GM21529 (cell line): ENCODE measurements at regions not wholly inside any gene's neighbourhood (a gene's known extent, or its start where the extent isn't known, plus 50 kb on each side); places are given as distances from the start of the nearest gene placed in this dataset.
"Not testable (repeated sequence)": the region's sequence is repeated elsewhere in the genome, so short reads cannot be mapped to it uniquely, and the experiment has no call there.

Source experiments
- ATAC-seq: cut with Tn5 transposase; IDR thresholded peaks from one replicate; pipeline ENCODE4 v1.9.1; 2021; ENCODE audit not compliant: unreplicated experiment

GRCh38 chr1:188127507-188127906 lies 1298.8 kb downstream of the PLA2G4A start:
- ATAC-seq, result no peak

- ATAC-seq, result no peak
These were observed 1300.0 kb downstream of the PLA2G4A start for GRCh38 chr1:188128761-188129160.

GRCh38 chr1:188129856-188130838 lies 1301.4 kb downstream of the PLA2G4A start:
- no peak for ATAC-seq

- no peak for ATAC-seq
These were observed 1308.5 kb downstream of the PLA2G4A start for GRCh38 chr1:188137221-188137620.

GRCh38 chr1:188140958-188141357 lies 1312.2 kb downstream of the PLA2G4A start:
- no peak for ATAC-seq

- no peak for ATAC-seq
These were observed 1325.4 kb downstream of the PLA2G4A start for GRCh38 chr1:188154196-188154595.

GRCh38 chr1:188154761-188155160 lies 1326.0 kb downstream of the PLA2G4A start:
- no peak for ATAC-seq

- no peak for ATAC-seq
These were observed 1326.5 kb downstream of the PLA2G4A start for GRCh38 chr1:188155261-188155660.

GRCh38 chr1:188164459-188164858 lies 1335.7 kb downstream of the PLA2G4A start:
- no peak for ATAC-seq

- no peak for ATAC-seq
These were observed 1337.9 kb downstream of the PLA2G4A start for GRCh38 chr1:188166654-188167053.

- ATAC-seq, result no peak
These were observed 1341.2 kb downstream of the PLA2G4A start for GRCh38 chr1:188169971-188170370.

GRCh38 chr1:188170411-188170810 lies 1341.7 kb downstream of the PLA2G4A start:
- no peak for ATAC-seq

- no peak for ATAC-seq
These were observed 1342.2 kb downstream of the PLA2G4A start for GRCh38 chr1:188170935-188171334.

- not testable (repeated sequence) for ATAC-seq
These were observed 1353.3 kb downstream of the PLA2G4A start for GRCh38 chr1:188182063-188182462.

GRCh38 chr1:188188317-188188716 lies 1359.6 kb downstream of the PLA2G4A start:
- ATAC-seq, result no peak

GRCh38 chr1:188194916-188195315 lies 1366.2 kb downstream of the PLA2G4A start:
- ATAC-seq, result no peak

GRCh38 chr1:188218289-188218688 lies 1389.5 kb downstream of the PLA2G4A start:
- no peak for ATAC-seq

- ATAC-seq, result no peak
These were observed 1391.3 kb downstream of the PLA2G4A start for GRCh38 chr1:188220051-188220450.

GRCh38 chr1:188224263-188224662 lies 1395.5 kb downstream of the PLA2G4A start:
- ATAC-seq, result no peak

- ATAC-seq, result no peak
These were observed 1397.2 kb downstream of the PLA2G4A start for GRCh38 chr1:188225975-188226374.

- ATAC-seq, result no peak
These were observed 1399.9 kb downstream of the PLA2G4A start for GRCh38 chr1:188228623-188229022.

- no peak for ATAC-seq
These were observed 1409.0 kb downstream of the PLA2G4A start for GRCh38 chr1:188237573-188238348.
